Suprapubic skin (tissue), 4 donors: ENCODE measurements at regions not wholly inside any gene's neighbourhood (a gene's known extent, or its start where the extent isn't known, plus 50 kb on each side); places are given as distances from the start of the nearest gene placed in this dataset.

Experiments
- DNase-seq, 2 donors: peaks; one replicate each; pipeline ENCODE4 v3.0.0-alpha.2; 2019; ENCODE audit warnings: low spot score in 2 of 2
- H3K27ac ChIP-seq: fragments of 200-600 bp; sonication (generic); one replicate; pipeline ENCODE4 v1.5.1; 2019
- H3K27me3 ChIP-seq: fragments of 200-600 bp; sonication (generic); one replicate; pipeline ENCODE4 v1.5.1; 2019
- H3K36me3 ChIP-seq: fragments of 200-600 bp; sonication (generic); one replicate; pipeline ENCODE4 v1.5.1; 2019
- H3K4me1 ChIP-seq: fragments of 200-600 bp; sonication (generic); one replicate; pipeline ENCODE4 v1.5.1; 2019
- H3K4me3 ChIP-seq: fragments of 200-600 bp; sonication (generic); one replicate; pipeline ENCODE4 v1.5.1; 2019; ENCODE audit warnings: mild to moderate bottlenecking
- H3K9me3 ChIP-seq: fragments of 200-600 bp; sonication (generic); one replicate; pipeline ENCODE4 v1.5.1; 2019
- CTCF ChIP-seq, 2 donors: fragments of 200-600 bp in 1 of 2; fragments of 450-650 bp in 1 of 2; sonication (generic) in 1 of 2; IDR thresholded peaks; one replicate each; pipeline ENCODE4 v1.5.1; 2016 to 2019; ENCODE audit warnings: antibody characterized with exemption in 2 of 2, mild to moderate bottlenecking in 1 of 2, moderate library complexity in 1 of 2
- EP300 ChIP-seq: sonication (generic); formaldehyde crosslinking; IDR thresholded peaks from one replicate; pipeline ENCODE4 v1.6.1; 2017; ENCODE audit warnings: antibody characterized with exemption
- POLR2A ChIP-seq, 2 donors: fragments of 450-650 bp; IDR thresholded peaks; one replicate each; pipeline ENCODE4 v1.6.1; 2017; ENCODE audit warnings: antibody characterized with exemption in 2 of 2, mild to moderate bottlenecking in 2 of 2, moderate library complexity in 2 of 2
- POLR2AphosphoS5 ChIP-seq, 3 donors: sonication (generic); formaldehyde crosslinking; IDR thresholded peaks; one replicate each; pipeline ENCODE4 v1.6.1; 2017; ENCODE audit warnings: antibody characterized with exemption in 3 of 3
- WGBS: methylation state at CpG from one replicate; pipeline ENCODE4 v1.1.5; 2018; 5-methylcytosine and 5-hydroxymethylcytosine counted together

- TF ChIP-seq POLR2A (IDR thresholded peaks at IDR 0.05) (no peak), POLR2AphosphoS5 (IDR thresholded peaks at IDR 0.05) (no peak), CTCF (IDR thresholded peaks at IDR 0.05) (no peak), EP300 (no peak)
- WGBS = 55% methylated on average over 4 of the region's 4 CpGs
These were observed 206.9 kb upstream of the SNX7 start for GRCh38 chr1:98454666-98455065.

GRCh38 chr1:98453066-98453465 is 208.5 kb upstream of the SNX7 start:
- Histone ChIP-seq H3K4me3 (no peak overlapping the region), H3K27ac (no peak overlapping the region), H3K4me1 (no peaks in the 10 kb centered on the region), H3K9me3 (no peaks in the 10 kb centered on the region), H3K36me3 (no peaks in the 10 kb centered on the region), H3K27me3 (no peaks in the 10 kb centered on the region)
- DNase-seq = no peak
- TF ChIP-seq POLR2A (IDR thresholded peaks at IDR 0.05) (no peak), POLR2AphosphoS5 (IDR thresholded peaks at IDR 0.05) (no peak), EP300 (no peak), CTCF (IDR thresholded peaks at IDR 0.05) (no peak)
- WGBS = 69% methylated on average over 1 of the region's 1 CpG

More at GRCh38 chr1:98454666-98455065, 206.9 kb upstream of the SNX7 start:
- Histone ChIP-seq H3K36me3 (no peaks in the 10 kb centered on the region), H3K27me3 (no peaks in the 10 kb centered on the region), H3K9me3 (no peaks in the 10 kb centered on the region), H3K4me3 (no peak overlapping the region), H3K4me1 (no peaks in the 10 kb centered on the region), H3K27ac (no peak overlapping the region)
- no peak for DNase-seq

GRCh38 chr1:98452162-98452561 is 209.4 kb upstream of the SNX7 start:
- TF ChIP-seq CTCF (IDR thresholded peaks at IDR 0.05) (no peak), EP300 (no peak), POLR2AphosphoS5 (IDR thresholded peaks at IDR 0.05) (no peak), POLR2A (IDR thresholded peaks at IDR 0.05) (no peak)
- H3K36me3 ChIP-seq = no peaks in the 10 kb centered on the region
- H3K4me3 ChIP-seq = no peak overlapping the region
- 48% methylated on average over 2 of the region's 2 CpGs for WGBS
- no peaks in the 10 kb centered on the region for H3K27me3 ChIP-seq
- no peak for DNase-seq
- H3K27ac ChIP-seq = no peak overlapping the region
- H3K9me3 ChIP-seq = no peaks in the 10 kb centered on the region
- H3K4me1 ChIP-seq = no peaks in the 10 kb centered on the region

- no peaks in the 10 kb centered on the region for H3K36me3 ChIP-seq
- WGBS = 95% methylated on average over 1 of the region's 1 CpG
- no peak for TF ChIP-seq CTCF (IDR thresholded peaks at IDR 0.05)
- TF ChIP-seq POLR2AphosphoS5 (IDR thresholded peaks at IDR 0.05) = no peak
- no peak for TF ChIP-seq EP300
- TF ChIP-seq POLR2A (IDR thresholded peaks at IDR 0.05) = no peak
- no peaks in the 10 kb centered on the region for H3K9me3 ChIP-seq
- no peak for DNase-seq
- H3K27ac ChIP-seq = no peak overlapping the region
- no peaks in the 10 kb centered on the region for H3K27me3 ChIP-seq
- no peaks in the 10 kb centered on the region for H3K4me1 ChIP-seq
- no peak overlapping the region for H3K4me3 ChIP-seq
These were observed 220.2 kb upstream of the SNX7 start for GRCh38 chr1:98441281-98441680.

- H3K36me3 ChIP-seq = no peaks in the 10 kb centered on the region
- WGBS = 83% methylated on average over 2 of the region's 2 CpGs
- DNase-seq = no peak
- no peak overlapping the region for H3K4me3 ChIP-seq
- no peak overlapping the region for H3K27ac ChIP-seq
- no peaks in the 10 kb centered on the region for H3K9me3 ChIP-seq
- no peaks in the 10 kb centered on the region for H3K4me1 ChIP-seq
- no peaks in the 10 kb centered on the region for H3K27me3 ChIP-seq
- TF ChIP-seq EP300 (no peak), POLR2A (IDR thresholded peaks at IDR 0.05) (no peak), POLR2AphosphoS5 (IDR thresholded peaks at IDR 0.05) (no peak), CTCF (IDR thresholded peaks at IDR 0.05) (no peak)
These were observed 222.1 kb upstream of the SNX7 start for GRCh38 chr1:98439471-98439870.
